HCT116 (cell line): ENCODE measurements at regions not wholly inside any gene's neighbourhood (a gene's known extent, or its start where the extent isn't known, plus 50 kb on each side); places are given as distances from the start of the nearest gene placed in this dataset.

Experiments
- ATAC-seq: fragments of 200-7000 bp; cut with Tn5 transposase; 2 replicates; pipeline ENCODE4 v1.9.1; 2020; ENCODE audit warnings: mild to moderate bottlenecking, moderate library complexity
- BruUV-seq: library from RNA; stranded (reverse); fragments of 400-500 nt; replicated peaks from 2 replicates; lab custom pipeline; 2021; lab: Mats Ljungman, UMichigan
- CTCF ChIA-PET: fragments of 300-600 bp; sonication (Branson Sonifier 250); formaldehyde crosslinking; loops from one replicate; lab custom pipeline; 2021; ENCODE audit warnings: antibody characterized with exemption; lab: Charles Lee
- POLR2A ChIA-PET: fragments of 300-600, 350-600 bp; sonication (Branson Sonifier 250); formaldehyde crosslinking; loops from one replicate; lab custom pipeline; 2021; ENCODE audit warnings: antibody characterized with exemption; lab: Charles Lee
- RAD21 ChIA-PET, 2 experiments: fragments of 300-600 bp; sonication (Branson Sonifier 250); formaldehyde crosslinking; loops; one replicate each; lab custom pipeline; 2023; ENCODE audit warnings: low total read pairs in 2 of 2; ENCODE audit not compliant: uncharacterized antibody in 2 of 2, unreplicated experiment in 2 of 2, low non-redundant PET in 1 of 2; lab: Charles Lee
- DNase-seq: peaks from one replicate; pipeline ENCODE4 v3.0.0-alpha.2; 2010; ENCODE audit warnings: low read depth, low spot score
- H2AFZ ChIP-seq: fragments of 200-600 bp; shearing (Covaris generic), sonication (generic); 2 replicates; pipeline ENCODE4 v1.6.1; 2017; ENCODE audit warnings: low read depth, mixed run types, mixed read lengths, antibody characterized with exemption, low read length; ENCODE audit not compliant: poor library complexity, severe bottlenecking
- H3K27ac ChIP-seq: 2 replicates; pipeline ENCODE4 v1.5.1; 2012; ENCODE audit warnings: low read depth, low read length
- H3K27me3 ChIP-seq: fragments of 200-600 bp; sonication (generic); 2 replicates; pipeline ENCODE4 v1.6.1; 2016; ENCODE audit warnings: mixed run types, low read length, mixed read lengths; ENCODE audit not compliant: insufficient read depth
- H3K36me3 ChIP-seq, 2 experiments: fragments of 200-500 bp in 1 of 2; fragments of 200-600 bp in 1 of 2; sonication (Bioruptor generic) in 1 of 2; sonication (generic) in 1 of 2; 2 replicates each; pipeline versions ENCODE4 v1.5.1 to v1.6.1; 2014 to 2016; ENCODE audit warnings: low read length in 2 of 2, inconsistent platforms in 1 of 2, mixed read lengths in 1 of 2, mixed run types in 1 of 2; ENCODE audit not compliant: insufficient read depth in 2 of 2, control insufficient read depth in 1 of 2
- H3K4me1 ChIP-seq, 2 experiments: fragments of 200-600 bp in 1 of 2; sonication (generic) in 1 of 2; 2 replicates each; pipeline versions ENCODE4 v1.5.1 to v1.6.1; 2012 to 2017; ENCODE audit warnings: low read length in 2 of 2, inconsistent platforms in 1 of 2, mild to moderate bottlenecking in 1 of 2, mixed read lengths in 1 of 2, mixed run types in 1 of 2, moderate library complexity in 1 of 2; ENCODE audit not compliant: insufficient read depth in 2 of 2, control insufficient read depth in 1 of 2
- H3K4me2 ChIP-seq: fragments of 200-600 bp; sonication (generic); 2 replicates; pipeline ENCODE4 v1.6.1; 2017; ENCODE audit warnings: mixed run types, low read length, mixed read lengths
- H3K4me3 ChIP-seq, 2 experiments: fragments of 200-600 bp in 1 of 2; sonication (generic) in 1 of 2; replicated peaks in 1 of 2; 2 replicates each; pipeline ENCODE4 v1.5.1; 2011 to 2016; ENCODE audit warnings: low read length in 2 of 2, control low read depth in 1 of 2, low read depth in 1 of 2, mild to moderate bottlenecking in 1 of 2, mixed read lengths in 1 of 2, mixed run types in 1 of 2
- H3K79me2 ChIP-seq: fragments of 200-600 bp; sonication (generic); 2 replicates; pipeline ENCODE4 v1.6.1; 2017; ENCODE audit warnings: mild to moderate bottlenecking, mixed run types, low read length, moderate library complexity, mixed read lengths; ENCODE audit not compliant: insufficient read depth
- H3K9ac ChIP-seq: fragments of 200-600 bp; sonication (generic); 2 replicates; pipeline ENCODE4 v1.6.1; 2016; ENCODE audit warnings: low read length, mixed read lengths
- H3K9me2 ChIP-seq: fragments of 200-600 bp; sonication (generic), shearing (Covaris generic); 2 replicates; pipeline ENCODE4 v1.6.1; 2017; ENCODE audit warnings: mixed run types, mild to moderate bottlenecking, moderate library complexity; ENCODE audit not compliant: insufficient read depth
- H3K9me3 ChIP-seq, 2 experiments: fragments of 200-500 bp in 1 of 2; fragments of 200-600 bp in 1 of 2; sonication (Bioruptor generic) in 1 of 2; sonication (generic) in 1 of 2; 2 replicates each; pipeline ENCODE4 v1.6.1; 2014 to 2017; ENCODE audit warnings: low read length in 2 of 2, mixed read lengths in 2 of 2, inconsistent platforms in 1 of 2, low read depth in 1 of 2, mild to moderate bottlenecking in 1 of 2, mixed run types in 1 of 2, moderate library complexity in 1 of 2; ENCODE audit not compliant: control insufficient read depth in 1 of 2, insufficient read depth in 1 of 2
- H4K20me1 ChIP-seq: fragments of 200-600 bp; sonication (generic), shearing (Covaris generic); 2 replicates; pipeline ENCODE4 v1.6.1; 2017; ENCODE audit warnings: mixed run types, mild to moderate bottlenecking, moderate library complexity; ENCODE audit not compliant: insufficient read depth
- CBX3 ChIP-seq: IDR thresholded peaks from 2 replicates; pipeline ENCODE4 v1.6.1; 2012; ENCODE audit warnings: low read depth
- EGR1 ChIP-seq: IDR thresholded peaks from 2 replicates; pipeline ENCODE4 v1.6.1; 2012; ENCODE audit warnings: low read depth
- ELF1 ChIP-seq: IDR thresholded peaks from 2 replicates; pipeline ENCODE4 v1.6.1; 2012; ENCODE audit warnings: low read depth, borderline replicate concordance
- EZH2 ChIP-seq: fragments of 200-600 bp; sonication (generic); IDR thresholded peaks from 2 replicates; pipeline ENCODE4 v1.6.1; 2017; ENCODE audit warnings: antibody characterized with exemption, mixed run types
- FOSL1 ChIP-seq: IDR thresholded peaks from 2 replicates; pipeline ENCODE4 v1.6.1; 2012; ENCODE audit warnings: low read depth
- RAD21 ChIP-seq: IDR thresholded peaks from 2 replicates; pipeline ENCODE4 v1.6.1; 2012; ENCODE audit warnings: low read depth, mild to moderate bottlenecking
- SIN3A ChIP-seq: IDR thresholded peaks from 2 replicates; pipeline ENCODE4 v1.6.1; 2012; ENCODE audit warnings: low read depth
- SP1 ChIP-seq: IDR thresholded peaks from 2 replicates; pipeline ENCODE4 v1.6.1; 2012; ENCODE audit warnings: low read depth
- SRF ChIP-seq: IDR thresholded peaks from 2 replicates; pipeline ENCODE4 v1.6.1; 2012; ENCODE audit warnings: low read depth
- TCF7L2 ChIP-seq: IDR thresholded peaks from 2 replicates; pipeline ENCODE4 v1.7.0; 2011; ENCODE audit warnings: borderline replicate concordance, inconsistent platforms; ENCODE audit not compliant: insufficient read depth, insufficient read length; ENCODE audit errors: extremely low read depth
- ZNF274 ChIP-seq: fragments of 200-500 bp; sonication (Bioruptor generic); IDR thresholded peaks from 2 replicates; pipeline ENCODE4 v1.6.1; 2014; ENCODE audit warnings: mild to moderate bottlenecking, low read depth, low read length, inconsistent platforms
- intact Hi-C: fragments of 100-400 bp; cut with micrococcal nuclease; formaldehyde crosslinking; loops from 2 replicates; pipeline ENCODE4 v1.10.0; 2022
- TF ChIP-seq, protein P1 (sequence below), 3 experiments: fragments of 200-600 bp in 1 of 3; sonication (generic) in 1 of 3; IDR thresholded peaks in 2 of 3; conservative IDR thresholded peaks in 1 of 3; 2 replicates each; pipeline ENCODE4 v1.5.1; 2012 to 2017; ENCODE audit warnings: low read depth in 2 of 3, low read length in 2 of 3, antibody characterized with exemption in 1 of 3, borderline replicate concordance in 1 of 3, control low read depth in 1 of 3, mild to moderate bottlenecking in 1 of 3, mixed read lengths in 1 of 3, mixed run types in 1 of 3, moderate library complexity in 1 of 3; ENCODE audit not compliant: insufficient read depth in 1 of 3
- TF ChIP-seq, protein P2 (sequence below): IDR thresholded peaks from 2 replicates; pipeline ENCODE4 v1.6.1; 2012; ENCODE audit warnings: low read depth

DNA sequence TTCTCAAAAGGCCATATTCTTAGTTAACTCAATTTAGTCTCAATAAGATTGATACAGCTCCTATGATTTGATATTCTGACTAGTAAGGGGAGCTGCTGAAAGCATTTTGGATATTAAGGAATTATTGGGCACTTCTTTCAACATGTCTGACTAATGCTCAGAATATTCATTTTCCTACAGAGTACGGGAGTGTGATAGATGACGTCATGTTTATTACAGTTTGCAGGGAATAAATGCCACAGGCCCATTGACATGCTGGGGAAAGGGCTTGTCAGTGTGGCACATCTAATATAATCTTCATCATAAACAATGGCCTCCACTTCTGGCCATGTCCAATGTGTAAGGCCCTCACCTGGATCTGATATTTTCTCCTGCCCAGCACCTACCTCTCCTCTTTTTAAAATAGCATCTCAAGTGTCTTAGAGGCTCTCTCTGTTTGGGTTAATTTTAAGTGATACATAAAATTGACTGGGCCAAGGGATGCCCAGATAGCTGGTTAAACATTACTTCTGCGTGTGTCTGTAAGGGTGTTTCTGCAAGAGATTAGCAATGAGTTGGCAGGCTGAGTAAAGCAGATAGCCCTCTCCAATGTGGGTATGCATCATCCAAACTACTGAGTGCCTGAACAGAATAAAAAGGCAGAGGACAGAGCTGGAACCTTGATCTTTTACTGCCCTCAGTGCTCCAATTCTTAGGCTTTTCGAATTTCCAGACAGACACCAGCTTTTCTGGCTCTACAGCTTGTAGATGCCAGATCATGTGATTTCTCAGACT, 99.3 kb downstream of the SLC24A2 start:
- H4K20me1 ChIP-seq, result no peaks in the 10 kb centered on the region
- H3K9me2 ChIP-seq, result no peaks in the 10 kb centered on the region
- H3K9ac ChIP-seq, result no peak overlapping the region
- BruUV-seq, result no TSS peak
- no peak overlapping the region for H3K27ac ChIP-seq
- no peaks in the 10 kb centered on the region for H3K79me2 ChIP-seq
- H3K36me3 ChIP-seq, result no peaks in the 10 kb centered on the region
- peaks cover 7% of the 10 kb centered on the region for H3K27me3 ChIP-seq
- ATAC-seq (no peak), DNase-seq (no peak)
- no peak overlapping the region for H3K4me3 ChIP-seq
- no peak for TF ChIP-seq SP1
- TF ChIP-seq CBX3, result no peak
- no peak for TF ChIP-seq SRF
- TF ChIP-seq TCF7L2, result no peak
- TF ChIP-seq RAD21, result no peak
- intact Hi-C loops, result no loop called here
- no peak overlapping the region for H2AFZ ChIP-seq
- H3K9me3 ChIP-seq, result no peaks in the 10 kb centered on the region
- ChIA-PET CTCF (no interaction called here), RAD21 (no interaction called here), POLR2A (no interaction called here)
- H3K4me2 ChIP-seq, result no peak overlapping the region
- H3K4me1 ChIP-seq, result no peaks in the 10 kb centered on the region

DNA sequence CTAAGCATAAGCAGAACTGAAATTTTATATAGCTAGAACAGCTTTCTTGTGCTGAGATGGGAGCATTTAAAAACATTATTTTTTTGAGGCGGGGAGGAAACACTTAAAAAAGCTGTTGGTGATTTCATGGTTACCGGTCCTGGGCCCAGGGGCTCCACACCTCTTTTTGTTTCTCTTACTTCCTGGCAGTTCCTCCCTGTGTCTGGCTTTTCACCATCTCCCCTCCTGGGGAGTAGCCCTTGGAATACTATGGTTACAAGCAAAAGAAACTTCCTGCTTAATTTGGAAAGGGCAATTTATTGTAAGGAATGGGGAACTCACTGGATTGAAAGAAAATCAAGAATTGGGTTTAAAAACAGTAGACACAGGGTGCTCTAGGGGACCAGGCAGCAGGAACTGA, 105.1 kb downstream of the SLC24A2 start:
- H3K27me3 ChIP-seq, result peaks cover 13% of the 10 kb centered on the region; the same call in 1 of the 2 replicates
- POLR2A ChIA-PET, result no interaction called here
- H3K9ac ChIP-seq, result no peak overlapping the region
- no peak overlapping the region for H2AFZ ChIP-seq
- ATAC-seq, result no peak
- DNase-seq, result no peak
- H3K36me3 ChIP-seq, result no peaks in the 10 kb centered on the region
- CTCF ChIA-PET, result no interaction called here
- no peaks in the 10 kb centered on the region for H3K9me2 ChIP-seq
- H3K79me2 ChIP-seq, result no peaks in the 10 kb centered on the region
- intact Hi-C loops, result no loop called here
- no peak overlapping the region for H3K27ac ChIP-seq
- RAD21 ChIA-PET, result no interaction called here
- no peaks in the 10 kb centered on the region for H3K9me3 ChIP-seq
- TF ChIP-seq, protein P1, sequence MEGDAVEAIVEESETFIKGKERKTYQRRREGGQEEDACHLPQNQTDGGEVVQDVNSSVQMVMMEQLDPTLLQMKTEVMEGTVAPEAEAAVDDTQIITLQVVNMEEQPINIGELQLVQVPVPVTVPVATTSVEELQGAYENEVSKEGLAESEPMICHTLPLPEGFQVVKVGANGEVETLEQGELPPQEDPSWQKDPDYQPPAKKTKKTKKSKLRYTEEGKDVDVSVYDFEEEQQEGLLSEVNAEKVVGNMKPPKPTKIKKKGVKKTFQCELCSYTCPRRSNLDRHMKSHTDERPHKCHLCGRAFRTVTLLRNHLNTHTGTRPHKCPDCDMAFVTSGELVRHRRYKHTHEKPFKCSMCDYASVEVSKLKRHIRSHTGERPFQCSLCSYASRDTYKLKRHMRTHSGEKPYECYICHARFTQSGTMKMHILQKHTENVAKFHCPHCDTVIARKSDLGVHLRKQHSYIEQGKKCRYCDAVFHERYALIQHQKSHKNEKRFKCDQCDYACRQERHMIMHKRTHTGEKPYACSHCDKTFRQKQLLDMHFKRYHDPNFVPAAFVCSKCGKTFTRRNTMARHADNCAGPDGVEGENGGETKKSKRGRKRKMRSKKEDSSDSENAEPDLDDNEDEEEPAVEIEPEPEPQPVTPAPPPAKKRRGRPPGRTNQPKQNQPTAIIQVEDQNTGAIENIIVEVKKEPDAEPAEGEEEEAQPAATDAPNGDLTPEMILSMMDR (IDR thresholded peaks at IDR 0.05 in 2 of 3, conservative IDR thresholded peaks at IDR 0.05 in 1 of 3; ENCODE audit: borderline replicate concordance in 1 of 3, insufficient read depth in 1 of 3, low read depth in 2 of 3, low read length in 2 of 3), result no peak
- TF ChIP-seq SRF, result no peak
- TF ChIP-seq SIN3A, result no peak
- no peak for TF ChIP-seq ZNF274
- no peak for TF ChIP-seq TCF7L2
- TF ChIP-seq ELF1, result no peak
- TF ChIP-seq, protein P2, sequence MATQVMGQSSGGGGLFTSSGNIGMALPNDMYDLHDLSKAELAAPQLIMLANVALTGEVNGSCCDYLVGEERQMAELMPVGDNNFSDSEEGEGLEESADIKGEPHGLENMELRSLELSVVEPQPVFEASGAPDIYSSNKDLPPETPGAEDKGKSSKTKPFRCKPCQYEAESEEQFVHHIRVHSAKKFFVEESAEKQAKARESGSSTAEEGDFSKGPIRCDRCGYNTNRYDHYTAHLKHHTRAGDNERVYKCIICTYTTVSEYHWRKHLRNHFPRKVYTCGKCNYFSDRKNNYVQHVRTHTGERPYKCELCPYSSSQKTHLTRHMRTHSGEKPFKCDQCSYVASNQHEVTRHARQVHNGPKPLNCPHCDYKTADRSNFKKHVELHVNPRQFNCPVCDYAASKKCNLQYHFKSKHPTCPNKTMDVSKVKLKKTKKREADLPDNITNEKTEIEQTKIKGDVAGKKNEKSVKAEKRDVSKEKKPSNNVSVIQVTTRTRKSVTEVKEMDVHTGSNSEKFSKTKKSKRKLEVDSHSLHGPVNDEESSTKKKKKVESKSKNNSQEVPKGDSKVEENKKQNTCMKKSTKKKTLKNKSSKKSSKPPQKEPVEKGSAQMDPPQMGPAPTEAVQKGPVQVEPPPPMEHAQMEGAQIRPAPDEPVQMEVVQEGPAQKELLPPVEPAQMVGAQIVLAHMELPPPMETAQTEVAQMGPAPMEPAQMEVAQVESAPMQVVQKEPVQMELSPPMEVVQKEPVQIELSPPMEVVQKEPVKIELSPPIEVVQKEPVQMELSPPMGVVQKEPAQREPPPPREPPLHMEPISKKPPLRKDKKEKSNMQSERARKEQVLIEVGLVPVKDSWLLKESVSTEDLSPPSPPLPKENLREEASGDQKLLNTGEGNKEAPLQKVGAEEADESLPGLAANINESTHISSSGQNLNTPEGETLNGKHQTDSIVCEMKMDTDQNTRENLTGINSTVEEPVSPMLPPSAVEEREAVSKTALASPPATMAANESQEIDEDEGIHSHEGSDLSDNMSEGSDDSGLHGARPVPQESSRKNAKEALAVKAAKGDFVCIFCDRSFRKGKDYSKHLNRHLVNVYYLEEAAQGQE, result no peak
- no peak for TF ChIP-seq EGR1
- TF ChIP-seq EZH2, result no peak
- no peak for TF ChIP-seq FOSL1
- TF ChIP-seq CBX3, result no peak
- no TSS peak for BruUV-seq
- no peak overlapping the region for H3K4me2 ChIP-seq
- no peaks in the 10 kb centered on the region for H3K4me1 ChIP-seq
- H3K4me3 ChIP-seq, result no peak overlapping the region
- H4K20me1 ChIP-seq, result no peaks in the 10 kb centered on the region
